Non-pigmented ciliary epithelial cell (primary cell): ENCODE measurements at regions not wholly inside any gene's neighbourhood (a gene's known extent, or its start where the extent isn't known, plus 50 kb on each side); places are given as distances from the start of the nearest gene placed in this dataset.
"Not testable (repeated sequence)": the region's sequence is repeated elsewhere in the genome, so short reads cannot be mapped to it uniquely, and the experiment has no call there.

ENCODE experiments used
- DNase-seq: peaks from one replicate; pipeline ENCODE4 v3.0.0-alpha.2; 2010; ENCODE audit warnings: low read depth

GRCh38 chrX:140447150-140447549 is 57.7 kb downstream of the SOX3 start:
- DNase-seq: no peak

GRCh38 chrX:140440876-140441275 is 64.0 kb downstream of the SOX3 start:
- DNase-seq: no peak

- no peak for DNase-seq
Measured at GRCh38 chrX:140439476-140439875, 65.4 kb downstream of the SOX3 start.

- no peak for DNase-seq
Measured at GRCh38 chrX:140434347-140434746, 70.5 kb downstream of the SOX3 start.

- DNase-seq: no peak
Measured at GRCh38 chrX:140433582-140433981, 71.3 kb downstream of the SOX3 start.

GRCh38 chrX:140432346-140433175 is 72.3 kb downstream of the SOX3 start:
- no peak for DNase-seq

- peak; percentile 10 for DNase-seq
Measured at GRCh38 chrX:140431521-140431920, 73.3 kb downstream of the SOX3 start.

- DNase-seq: no peak
Measured at GRCh38 chrX:140425712-140426395, 79.0 kb downstream of the SOX3 start.

- DNase-seq: no peak
Measured at GRCh38 chrX:140422501-140422900, 82.4 kb downstream of the SOX3 start.

GRCh38 chrX:140402131-140402530 is 102.7 kb downstream of the SOX3 start:
- DNase-seq: not testable (repeated sequence)

GRCh38 chrX:140396326-140396725 is 108.5 kb downstream of the SOX3 start:
- DNase-seq: not testable (repeated sequence)

GRCh38 chrX:140393507-140393906 is 111.4 kb downstream of the SOX3 start:
- DNase-seq: no peak

GRCh38 chrX:140391313-140391712 is 113.6 kb downstream of the SOX3 start:
- DNase-seq: no peak

GRCh38 chrX:140389331-140389730 is 115.5 kb downstream of the SOX3 start:
- no peak for DNase-seq

GRCh38 chrX:140362861-140363260 is 142.0 kb downstream of the SOX3 start:
- no peak for DNase-seq

GRCh38 chrX:140360924-140361323 is 143.9 kb downstream of the SOX3 start:
- DNase-seq: no peak

GRCh38 chrX:140360284-140360683 is 144.6 kb downstream of the SOX3 start:
- DNase-seq: no peak

GRCh38 chrX:140355922-140356321 is 148.9 kb downstream of the SOX3 start:
- DNase-seq: no peak

GRCh38 chrX:140355429-140355828 is 149.4 kb downstream of the SOX3 start:
- no peak for DNase-seq

GRCh38 chrX:140354431-140355120 is 150.3 kb downstream of the SOX3 start:
- no peak for DNase-seq

GRCh38 chrX:140346729-140347128 is 158.1 kb downstream of the SOX3 start:
- DNase-seq: no peak

- DNase-seq: no peak
Measured at GRCh38 chrX:140343226-140343868, 161.5 kb downstream of the SOX3 start.
